RWPE2 (cell line): ENCODE measurements at regions not wholly inside any gene's neighbourhood (a gene's known extent, or its start where the extent isn't known, plus 50 kb on each side); places are given as distances from the start of the nearest gene placed in this dataset.

Source experiments
- ATAC-seq: fragments of 200-7000 bp; cut with Tn5 transposase; 3 replicates; pipeline ENCODE4 v1.9.1; 2021; ENCODE audit warnings: low read depth
- DNase-seq: peaks from one replicate; pipeline ENCODE4 v3.0.0-alpha.2; 2020; ENCODE audit warnings: low spot score
- H3K27ac ChIP-seq: fragments of 450-650 bp; 2 replicates; pipeline ENCODE4 v1.5.1; 2017; ENCODE audit warnings: mild to moderate bottlenecking; ENCODE audit not compliant: poor library complexity, severe bottlenecking
- H3K27me3 ChIP-seq: fragments of 250-450 bp; sonication (Bioruptor Pico); 2 replicates; pipeline ENCODE4 v1.5.1; 2021; ENCODE audit warnings: mild to moderate bottlenecking, moderate library complexity; ENCODE audit not compliant: insufficient read depth, poor library complexity, severe bottlenecking
- H3K36me3 ChIP-seq: fragments of 250-450 bp; sonication (Bioruptor Pico); 2 replicates; pipeline ENCODE4 v1.5.1; 2020; ENCODE audit warnings: low read depth, mild to moderate bottlenecking, moderate library complexity
- H3K4me1 ChIP-seq: fragments of 250-450 bp; sonication (Bioruptor Pico); 2 replicates; pipeline ENCODE4 v1.5.1; 2021; ENCODE audit warnings: mild to moderate bottlenecking, moderate library complexity; ENCODE audit not compliant: insufficient read depth, poor library complexity, severe bottlenecking
- H3K4me3 ChIP-seq: fragments of 250-450 bp; sonication (Bioruptor Pico); 2 replicates; pipeline ENCODE4 v1.5.1; 2021; ENCODE audit warnings: mild to moderate bottlenecking, moderate library complexity; ENCODE audit not compliant: severe bottlenecking
- H3K9me3 ChIP-seq: fragments of 250-450 bp; sonication (Bioruptor Pico); 2 replicates; pipeline ENCODE4 v1.5.1; 2021; ENCODE audit warnings: mild to moderate bottlenecking, moderate library complexity; ENCODE audit not compliant: severe bottlenecking
- CTCF ChIP-seq: fragments of 450-650 bp; IDR thresholded peaks from one replicate; pipeline ENCODE4 v1.5.1; 2017; ENCODE audit warnings: mild to moderate bottlenecking, moderate library complexity; ENCODE audit not compliant: poor library complexity, severe bottlenecking

- no peak for DNase-seq
- Histone ChIP-seq H3K27ac (no peak overlapping the region), H3K4me3 (no peak overlapping the region), H3K36me3 (no peaks in the 10 kb centered on the region), H3K9me3 (no peaks in the 10 kb centered on the region), H3K27me3 (no peaks in the 10 kb centered on the region), H3K4me1 (peaks cover 9% of the 10 kb centered on the region)
- ATAC-seq: no peak
- no peak for TF ChIP-seq CTCF
These were observed 86.3 kb upstream of the HIVEP1 start for GRCh38 chr6:11925805-11926204.

- H3K27me3 ChIP-seq: no peaks in the 10 kb centered on the region
- ATAC-seq: no peak
- no peak overlapping the region for H3K27ac ChIP-seq
- no peak for TF ChIP-seq CTCF
- H3K9me3 ChIP-seq: no peaks in the 10 kb centered on the region
- H3K4me1 ChIP-seq: peaks cover 9% of the 10 kb centered on the region
- no peak for DNase-seq
- H3K4me3 ChIP-seq: no peak overlapping the region
- no peaks in the 10 kb centered on the region for H3K36me3 ChIP-seq
These were observed 88.5 kb upstream of the HIVEP1 start for GRCh38 chr6:11923621-11924020.

GRCh38 chr6:11922901-11923300 lies 89.2 kb upstream of the HIVEP1 start:
- H3K4me3 ChIP-seq: no peak overlapping the region
- H3K36me3 ChIP-seq: no peaks in the 10 kb centered on the region
- H3K9me3 ChIP-seq: no peaks in the 10 kb centered on the region
- H3K27me3 ChIP-seq: no peaks in the 10 kb centered on the region
- H3K27ac ChIP-seq: no peak overlapping the region
- ATAC-seq: no peak
- H3K4me1 ChIP-seq: peaks cover 9% of the 10 kb centered on the region
- no peak for DNase-seq
- no peak for TF ChIP-seq CTCF

- Histone ChIP-seq H3K36me3 (no peaks in the 10 kb centered on the region), H3K9me3 (no peaks in the 10 kb centered on the region), H3K4me1 (peaks cover 9% of the 10 kb centered on the region), H3K27me3 (no peaks in the 10 kb centered on the region), H3K4me3 (no peak overlapping the region), H3K27ac (peak overlapping the region; percentile 31)
- ATAC-seq (no peak), DNase-seq (no peak)
- no peak for TF ChIP-seq CTCF
These were observed 90.4 kb upstream of the HIVEP1 start for GRCh38 chr6:11921751-11922150.

GRCh38 chr6:11921017-11921438 lies 91.1 kb upstream of the HIVEP1 start:
- no peaks in the 10 kb centered on the region for H3K27me3 ChIP-seq
- no peak for TF ChIP-seq CTCF
- ATAC-seq: peak; percentile 99
- H3K4me1 ChIP-seq: peaks cover 9% of the 10 kb centered on the region
- no peak overlapping the region for H3K4me3 ChIP-seq
- H3K36me3 ChIP-seq: no peaks in the 10 kb centered on the region
- no peak for DNase-seq
- no peaks in the 10 kb centered on the region for H3K9me3 ChIP-seq
- H3K27ac ChIP-seq: peak overlapping the region; percentile 31
